GM12878 (cell line): ENCODE measurements at regions not wholly inside any gene's neighbourhood (a gene's known extent, or its start where the extent isn't known, plus 50 kb on each side); places are given as distances from the start of the nearest gene placed in this dataset.

Experiments used
- ATAC-seq: fragments of 200-7000 bp; cut with Tn5 transposase; 3 replicates; pipeline ENCODE4 v1.9.1; 2020; ENCODE audit warnings: mild to moderate bottlenecking, moderate library complexity
- BruUV-seq: library from RNA; stranded (reverse); fragments of 400-500 nt; replicated peaks from 2 replicates; lab custom pipeline; 2021; lab: Mats Ljungman, UMichigan
- CTCF ChIA-PET: fragments of 300-600 bp; sonication (Branson Sonifier 250); formaldehyde crosslinking; extraction: SDS; loops from one replicate; lab custom pipeline; 2021; ENCODE audit warnings: inconsistent platforms; lab: Yijun Ruan, JAX
- POLR2A ChIA-PET: fragments of 350-600 bp; formaldehyde crosslinking; extraction: SDS; loops from one replicate; lab custom pipeline; 2021; ENCODE audit warnings: inconsistent platforms; lab: Charles Lee
- RAD21 ChIA-PET: fragments of 300-600 bp; sonication (Branson Sonifier 250); formaldehyde crosslinking; loops from one replicate; lab custom pipeline; 2023; ENCODE audit warnings: antibody characterized with exemption; ENCODE audit not compliant: unreplicated experiment; lab: Charles Lee
- SMC1A ChIA-PET: fragments of 300-600 bp; sonication (Branson Sonifier 250); formaldehyde crosslinking; loops from one replicate; lab custom pipeline; 2023; ENCODE audit not compliant: unreplicated experiment, uncharacterized antibody; lab: Charles Lee
- DNase-seq: peaks from one replicate; pipeline ENCODE4 v3.0.0-alpha.2; 2011; ENCODE audit warnings: low read depth, low spot score
- FAIRE-seq: peaks from 3 replicates; lab custom pipeline; 2011; peaks lifted over from hg19 to GRCh38; lab: Jason Lieb, UNC
- H2AFZ ChIP-seq: 2 replicates; pipeline ENCODE4 v1.6.0; 2011; ENCODE audit warnings: low read depth, low read length, control low read depth; ENCODE audit not compliant: control insufficient read depth
- H3K27ac ChIP-seq: 2 replicates; pipeline ENCODE4 v1.5.1; 2011; ENCODE audit warnings: control low read depth; ENCODE audit not compliant: control insufficient read depth, insufficient read depth
- H3K27me3 ChIP-seq, 2 experiments: replicated peaks in 1 of 2; 2 replicates each; pipeline versions ENCODE4 v1.6.0 to v1.6.1; 2011; ENCODE audit warnings: low read length in 1 of 2; ENCODE audit not compliant: control insufficient read depth in 2 of 2, insufficient read depth in 2 of 2
- H3K36me3 ChIP-seq, 2 experiments: 2 replicates each; pipeline ENCODE4 v1.5.1; 2011; ENCODE audit warnings: low read length in 1 of 2; ENCODE audit not compliant: control insufficient read depth in 2 of 2, insufficient read depth in 2 of 2
- H3K4me1 ChIP-seq: 2 replicates; pipeline ENCODE4 v1.6.1; 2011; ENCODE audit warnings: mild to moderate bottlenecking, low read length, moderate library complexity, mixed read lengths; ENCODE audit not compliant: control insufficient read depth, insufficient read depth
- H3K4me2 ChIP-seq: 2 replicates; pipeline ENCODE4 v1.6.0; 2011; ENCODE audit warnings: control low read depth; ENCODE audit not compliant: control insufficient read depth, insufficient read depth
- H3K4me3 ChIP-seq: fragments of 200-600 bp; sonication (generic); 2 replicates; pipeline ENCODE4 v1.5.1; 2016
- H3K79me2 ChIP-seq: 2 replicates; pipeline ENCODE4 v1.6.0; 2011; ENCODE audit warnings: low read length; ENCODE audit not compliant: control insufficient read depth, insufficient read depth
- H3K9ac ChIP-seq: 2 replicates; pipeline ENCODE4 v1.8.0; 2011; ENCODE audit warnings: low read length, control low read depth, mixed read lengths; ENCODE audit not compliant: control insufficient read depth, insufficient read depth
- H3K9me3 ChIP-seq: replicated peaks from 3 replicates; pipeline ENCODE4 v1.5.1; 2011; ENCODE audit warnings: mild to moderate bottlenecking, low read length; ENCODE audit not compliant: control insufficient read depth, insufficient read depth
- H4K20me1 ChIP-seq: 2 replicates; pipeline ENCODE4 v1.6.0; 2011; ENCODE audit not compliant: control insufficient read depth, insufficient read depth
- CHD2 ChIP-seq: IDR thresholded peaks from 2 replicates; pipeline ENCODE4 v1.6.1; 2011; ENCODE audit warnings: low read depth, low read length, improper control_type of control experiment, borderline replicate concordance
- EGR1 ChIP-seq, 2 experiments: IDR thresholded peaks; 1 replicate in 1 of 2; 2 replicates in 1 of 2; pipeline ENCODE4 v1.6.1; 2011 to 2012; ENCODE audit warnings: low read depth in 2 of 2, low read length in 2 of 2, borderline replicate concordance in 1 of 2, mild to moderate bottlenecking in 1 of 2, moderate library complexity in 1 of 2
- EP300 ChIP-seq, 2 experiments: fragments of 150-350 bp in 1 of 2; IDR thresholded peaks; 2 replicates each; pipeline ENCODE4 v1.6.1; 2011 to 2012; ENCODE audit warnings: low read depth in 2 of 2, low read length in 2 of 2, borderline replicate concordance in 1 of 2, improper control_type of control experiment in 1 of 2, inconsistent platforms in 1 of 2; ENCODE audit not compliant: control insufficient read depth in 1 of 2
- FOXK2 ChIP-seq: fragments of 450-650 bp; IDR thresholded peaks from 2 replicates; pipeline ENCODE4 v1.6.1; 2017; ENCODE audit warnings: mild to moderate bottlenecking, moderate library complexity
- GATAD2B ChIP-seq: fragments of 450-650 bp; conservative IDR thresholded peaks from 2 replicates; pipeline ENCODE4 v1.6.1; 2017; ENCODE audit warnings: low read depth, mild to moderate bottlenecking, moderate library complexity
- JUND ChIP-seq: IDR thresholded peaks from 2 replicates; pipeline ENCODE4 v1.6.1; 2012; ENCODE audit warnings: low read depth, mild to moderate bottlenecking, low read length, improper control_type of control experiment, moderate library complexity
- NFIC ChIP-seq: IDR thresholded peaks from 2 replicates; pipeline ENCODE4 v1.6.1; 2012; ENCODE audit warnings: low read depth, mild to moderate bottlenecking, inconsistent platforms, low read length, moderate library complexity
- NFYB ChIP-seq: IDR thresholded peaks from 2 replicates; pipeline ENCODE4 v1.6.1; 2011; ENCODE audit warnings: low read depth, mild to moderate bottlenecking, low read length, improper control_type of control experiment, moderate library complexity; ENCODE audit not compliant: insufficient read depth
- RELB ChIP-seq: fragments of 450-650 bp; IDR thresholded peaks from 2 replicates; pipeline ENCODE4 v1.6.1; 2017; ENCODE audit warnings: low read depth, mild to moderate bottlenecking, moderate library complexity
- SIN3A ChIP-seq: IDR thresholded peaks from 2 replicates; pipeline ENCODE4 v1.6.1; 2012; ENCODE audit warnings: low read depth, low read length, improper control_type of control experiment
- SREBF1 ChIP-seq: IDR thresholded peaks from 2 replicates; pipeline ENCODE4 v1.6.1; 2012; ENCODE audit warnings: mild to moderate bottlenecking, low read length
- TCF3 ChIP-seq: IDR thresholded peaks from 2 replicates; pipeline ENCODE4 v1.6.1; 2012; ENCODE audit warnings: low read depth, mild to moderate bottlenecking, low read length, borderline replicate concordance; ENCODE audit not compliant: insufficient read depth
- YY1 ChIP-seq: IDR thresholded peaks from 2 replicates; pipeline ENCODE4 v1.6.1; 2011; ENCODE audit warnings: low read depth, mild to moderate bottlenecking, low read length
- ZNF24 ChIP-seq: fragments of 450-650 bp; IDR thresholded peaks from 2 replicates; pipeline ENCODE4 v1.6.1; 2017; ENCODE audit warnings: antibody characterized with exemption, mild to moderate bottlenecking
- WGBS: methylation state at CpG from one replicate; pipeline ENCODE4 v1.1.6; 2016; ENCODE audit warnings: low lambda C conversion rate; ENCODE audit not compliant: insufficient replicate concordance, insufficient coverage; ENCODE audit errors: missing lambda C conversion rate; 5-methylcytosine and 5-hydroxymethylcytosine counted together
- in situ Hi-C: fragments of 300-500 bp; cut with MboI; formaldehyde crosslinking; loops from 9 replicates; pipeline ENCODE4 v1.14.3; 2018; ENCODE audit warnings: mixed read lengths
- intact Hi-C: fragments of 100-400 bp; cut with micrococcal nuclease; formaldehyde crosslinking; loops from one replicate; pipeline ENCODE4 v1.14.2; 2022; ENCODE audit not compliant: unreplicated experiment
- TF ChIP-seq, protein P1 (sequence below): fragments of 450-650 bp; IDR thresholded peaks from 2 replicates; pipeline ENCODE4 v1.6.1; 2017; ENCODE audit warnings: antibody characterized with exemption, mild to moderate bottlenecking, moderate library complexity

GRCh38 chr4:110335399-110335798 lies 137.0 kb upstream of the ELOVL6 start:
- in situ Hi-C loops = no loop called here
- FAIRE-seq = no peak
- intact Hi-C loops = no loop called here
- ChIA-PET POLR2A (no interaction called here), SMC1A (interaction anchor here (1.3 kb wide), 1 partner anchor 9 kb away, joined by 3 read pairs; no protein-coding TSS in a partner anchor)
- no peak overlapping the region for H3K27ac ChIP-seq
- no peak for ATAC-seq
- WGBS = 62% methylated on average over 5 of the region's 5 CpGs
- no peaks in the 10 kb centered on the region for H3K27me3 ChIP-seq
- H3K79me2 ChIP-seq = no peaks in the 10 kb centered on the region
- H2AFZ ChIP-seq = no peak overlapping the region
- no peaks in the 10 kb centered on the region for H3K36me3 ChIP-seq
- no TSS peak for BruUV-seq
- no peaks in the 10 kb centered on the region; the same call in 2 of the 3 replicates for H3K9me3 ChIP-seq
- no peak for DNase-seq
- H3K4me2 ChIP-seq = no peak overlapping the region
- H3K4me1 ChIP-seq = no peaks in the 10 kb centered on the region
- TF ChIP-seq NFIC (no peak), GATAD2B (no peak), RELB (no peak), NFYB (no peak), SIN3A (no peak), SREBF1 (no peak), JUND (no peak), YY1 (no peak), FOXK2 (no peak), ZNF24 (no peak), TCF3 (no peak), EP300 (IDR thresholded peaks at IDR 0.05; ENCODE audit: borderline replicate concordance in 1 of 2, control insufficient read depth in 1 of 2, low read depth in 2 of 2, low read length in 2 of 2) (no peak), EGR1 (IDR thresholded peaks at IDR 0.05; ENCODE audit: borderline replicate concordance in 1 of 2, low read depth in 2 of 2, low read length in 2 of 2) (no peak), CHD2 (no peak)
- TF ChIP-seq, protein P1, sequence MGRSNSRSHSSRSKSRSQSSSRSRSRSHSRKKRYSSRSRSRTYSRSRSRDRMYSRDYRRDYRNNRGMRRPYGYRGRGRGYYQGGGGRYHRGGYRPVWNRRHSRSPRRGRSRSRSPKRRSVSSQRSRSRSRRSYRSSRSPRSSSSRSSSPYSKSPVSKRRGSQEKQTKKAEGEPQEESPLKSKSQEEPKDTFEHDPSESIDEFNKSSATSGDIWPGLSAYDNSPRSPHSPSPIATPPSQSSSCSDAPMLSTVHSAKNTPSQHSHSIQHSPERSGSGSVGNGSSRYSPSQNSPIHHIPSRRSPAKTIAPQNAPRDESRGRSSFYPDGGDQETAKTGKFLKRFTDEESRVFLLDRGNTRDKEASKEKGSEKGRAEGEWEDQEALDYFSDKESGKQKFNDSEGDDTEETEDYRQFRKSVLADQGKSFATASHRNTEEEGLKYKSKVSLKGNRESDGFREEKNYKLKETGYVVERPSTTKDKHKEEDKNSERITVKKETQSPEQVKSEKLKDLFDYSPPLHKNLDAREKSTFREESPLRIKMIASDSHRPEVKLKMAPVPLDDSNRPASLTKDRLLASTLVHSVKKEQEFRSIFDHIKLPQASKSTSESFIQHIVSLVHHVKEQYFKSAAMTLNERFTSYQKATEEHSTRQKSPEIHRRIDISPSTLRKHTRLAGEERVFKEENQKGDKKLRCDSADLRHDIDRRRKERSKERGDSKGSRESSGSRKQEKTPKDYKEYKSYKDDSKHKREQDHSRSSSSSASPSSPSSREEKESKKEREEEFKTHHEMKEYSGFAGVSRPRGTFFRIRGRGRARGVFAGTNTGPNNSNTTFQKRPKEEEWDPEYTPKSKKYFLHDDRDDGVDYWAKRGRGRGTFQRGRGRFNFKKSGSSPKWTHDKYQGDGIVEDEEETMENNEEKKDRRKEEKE = no peak
- TF ChIP-seq, all 136 proteins: peak for 0
- RAD21 ChIA-PET = interaction anchor here (0.6 kb wide), 1 partner anchor 82 kb away, joined by 4 read pairs; no protein-coding TSS in a partner anchor
- CTCF ChIA-PET = no interaction called here
- H4K20me1 ChIP-seq = no peaks in the 10 kb centered on the region
- no peak overlapping the region for H3K9ac ChIP-seq
- H3K4me3 ChIP-seq = no peak overlapping the region
